Hepatocyte (in vitro differentiated cells): ENCODE measurements at regions not wholly inside any gene's neighbourhood (a gene's known extent, or its start where the extent isn't known, plus 50 kb on each side); places are given as distances from the start of the nearest gene placed in this dataset.
"Not testable (repeated sequence)": the region's sequence is repeated elsewhere in the genome, so short reads cannot be mapped to it uniquely, and the experiment has no call there.

ENCODE experiments used
- EZH2 ChIP-seq: fragments of 200-600 bp; sonication (generic); IDR thresholded peaks from 2 replicates; pipeline ENCODE4 v1.6.1; 2016; ENCODE audit warnings: antibody characterized with exemption, mild to moderate bottlenecking, borderline replicate concordance
- EZH2phosphoT487 ChIP-seq: fragments of 200-600 bp; sonication (generic); IDR thresholded peaks from one replicate; pipeline ENCODE4 v1.6.1; 2018; ENCODE audit warnings: antibody characterized with exemption, mild to moderate bottlenecking, low read depth, moderate library complexity; ENCODE audit not compliant: unreplicated experiment, severe bottlenecking
- TF ChIP-seq, protein P1 (sequence below): fragments of 200-600 bp; sonication (generic); IDR thresholded peaks from 2 replicates; pipeline ENCODE4 v1.5.1; 2016; ENCODE audit warnings: antibody characterized with exemption, mild to moderate bottlenecking; ENCODE audit not compliant: poor library complexity

DNA sequence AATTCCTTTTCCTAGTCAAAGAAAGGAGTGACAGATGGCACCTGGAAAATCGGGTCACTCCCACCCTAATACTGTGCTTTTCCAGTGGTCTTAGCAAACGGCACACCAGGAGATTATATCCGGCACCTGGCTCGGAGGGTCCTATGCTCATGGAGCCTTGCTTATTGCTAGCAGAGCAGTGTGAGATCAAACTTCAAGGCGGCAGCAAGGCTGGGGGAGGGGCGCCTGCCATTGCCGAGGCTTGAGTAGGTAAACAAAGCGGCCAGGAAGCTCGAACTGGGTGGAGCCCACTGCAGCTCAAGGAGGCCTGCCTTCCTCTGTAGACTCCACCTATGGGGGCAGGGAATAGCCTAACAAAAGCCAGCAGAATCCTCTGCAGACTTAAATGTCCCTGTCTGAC is 171.4 kb upstream of the AGR3 start:
- TF ChIP-seq, protein P1, sequence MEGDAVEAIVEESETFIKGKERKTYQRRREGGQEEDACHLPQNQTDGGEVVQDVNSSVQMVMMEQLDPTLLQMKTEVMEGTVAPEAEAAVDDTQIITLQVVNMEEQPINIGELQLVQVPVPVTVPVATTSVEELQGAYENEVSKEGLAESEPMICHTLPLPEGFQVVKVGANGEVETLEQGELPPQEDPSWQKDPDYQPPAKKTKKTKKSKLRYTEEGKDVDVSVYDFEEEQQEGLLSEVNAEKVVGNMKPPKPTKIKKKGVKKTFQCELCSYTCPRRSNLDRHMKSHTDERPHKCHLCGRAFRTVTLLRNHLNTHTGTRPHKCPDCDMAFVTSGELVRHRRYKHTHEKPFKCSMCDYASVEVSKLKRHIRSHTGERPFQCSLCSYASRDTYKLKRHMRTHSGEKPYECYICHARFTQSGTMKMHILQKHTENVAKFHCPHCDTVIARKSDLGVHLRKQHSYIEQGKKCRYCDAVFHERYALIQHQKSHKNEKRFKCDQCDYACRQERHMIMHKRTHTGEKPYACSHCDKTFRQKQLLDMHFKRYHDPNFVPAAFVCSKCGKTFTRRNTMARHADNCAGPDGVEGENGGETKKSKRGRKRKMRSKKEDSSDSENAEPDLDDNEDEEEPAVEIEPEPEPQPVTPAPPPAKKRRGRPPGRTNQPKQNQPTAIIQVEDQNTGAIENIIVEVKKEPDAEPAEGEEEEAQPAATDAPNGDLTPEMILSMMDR, result not testable (repeated sequence)
- TF ChIP-seq EZH2phosphoT487, EZH2: not testable (repeated sequence)
